22Rv1 (cell line): ENCODE measurements at regions not wholly inside any gene's neighbourhood (a gene's known extent, or its start where the extent isn't known, plus 50 kb on each side); places are given as distances from the start of the nearest gene placed in this dataset.

ENCODE experiments used
- CTCF ChIP-seq: fragments of 450-650 bp; IDR thresholded peaks from 2 replicates; pipeline ENCODE4 v1.5.1; 2017; ENCODE audit warnings: mild to moderate bottlenecking
- ZFX ChIP-seq: fragments of 450-650 bp; IDR thresholded peaks from 2 replicates; pipeline ENCODE4 v1.6.1; 2017; ENCODE audit warnings: antibody characterized with exemption, borderline replicate concordance

- no peak for TF ChIP-seq ZFX
- TF ChIP-seq CTCF, result no peak
Observed at GRCh38 chr20:43334080-43334479, 123.6 kb upstream of the SRSF6 start.
